ENCODE measurements at regions not wholly inside any gene's neighbourhood (a gene's known extent, or its start where the extent isn't known, plus 50 kb on each side); places are given as distances from the start of the nearest gene placed in this dataset.
A peak's percentile ranks its signal among the peaks of the same experiment; 100 is the strongest.

DNA sequence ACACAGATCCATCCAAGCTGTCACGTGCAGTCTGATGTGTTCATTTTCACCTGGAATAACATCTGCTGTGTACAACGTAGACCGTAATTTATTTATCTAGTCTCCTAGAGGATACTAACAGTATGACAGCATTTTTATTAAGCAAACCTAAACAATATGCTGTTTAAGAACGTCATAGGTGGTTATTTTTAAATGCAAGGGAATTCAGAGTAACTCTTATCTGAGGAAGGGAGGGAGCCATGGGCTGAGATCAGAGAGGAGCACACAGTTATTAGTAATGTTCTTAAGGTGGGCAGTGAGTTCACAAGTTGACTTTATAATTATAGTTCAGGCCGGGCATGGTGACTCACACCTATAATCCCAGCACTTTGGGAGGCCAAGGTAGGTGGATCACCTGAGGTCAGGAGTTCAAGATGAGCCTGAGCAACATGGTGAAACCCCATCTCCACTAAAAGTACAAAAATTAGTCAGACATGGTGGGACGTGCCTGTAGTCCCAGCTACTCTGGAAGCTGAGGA is 193.6 kb downstream of the UACA start:
- TF ChIP-seq, protein P1, sequence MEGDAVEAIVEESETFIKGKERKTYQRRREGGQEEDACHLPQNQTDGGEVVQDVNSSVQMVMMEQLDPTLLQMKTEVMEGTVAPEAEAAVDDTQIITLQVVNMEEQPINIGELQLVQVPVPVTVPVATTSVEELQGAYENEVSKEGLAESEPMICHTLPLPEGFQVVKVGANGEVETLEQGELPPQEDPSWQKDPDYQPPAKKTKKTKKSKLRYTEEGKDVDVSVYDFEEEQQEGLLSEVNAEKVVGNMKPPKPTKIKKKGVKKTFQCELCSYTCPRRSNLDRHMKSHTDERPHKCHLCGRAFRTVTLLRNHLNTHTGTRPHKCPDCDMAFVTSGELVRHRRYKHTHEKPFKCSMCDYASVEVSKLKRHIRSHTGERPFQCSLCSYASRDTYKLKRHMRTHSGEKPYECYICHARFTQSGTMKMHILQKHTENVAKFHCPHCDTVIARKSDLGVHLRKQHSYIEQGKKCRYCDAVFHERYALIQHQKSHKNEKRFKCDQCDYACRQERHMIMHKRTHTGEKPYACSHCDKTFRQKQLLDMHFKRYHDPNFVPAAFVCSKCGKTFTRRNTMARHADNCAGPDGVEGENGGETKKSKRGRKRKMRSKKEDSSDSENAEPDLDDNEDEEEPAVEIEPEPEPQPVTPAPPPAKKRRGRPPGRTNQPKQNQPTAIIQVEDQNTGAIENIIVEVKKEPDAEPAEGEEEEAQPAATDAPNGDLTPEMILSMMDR (IDR thresholded peaks at IDR 0.05; ENCODE audit: control insufficient read depth, insufficient read depth, low read depth, low read length, missing control alignments), result no peak
- no peak for DNase-seq (ENCODE audit: low read depth)
- H3K4me3 ChIP-seq (ENCODE audit: control insufficient read depth, low read depth, low read length), result no peak overlapping the region

DNA sequence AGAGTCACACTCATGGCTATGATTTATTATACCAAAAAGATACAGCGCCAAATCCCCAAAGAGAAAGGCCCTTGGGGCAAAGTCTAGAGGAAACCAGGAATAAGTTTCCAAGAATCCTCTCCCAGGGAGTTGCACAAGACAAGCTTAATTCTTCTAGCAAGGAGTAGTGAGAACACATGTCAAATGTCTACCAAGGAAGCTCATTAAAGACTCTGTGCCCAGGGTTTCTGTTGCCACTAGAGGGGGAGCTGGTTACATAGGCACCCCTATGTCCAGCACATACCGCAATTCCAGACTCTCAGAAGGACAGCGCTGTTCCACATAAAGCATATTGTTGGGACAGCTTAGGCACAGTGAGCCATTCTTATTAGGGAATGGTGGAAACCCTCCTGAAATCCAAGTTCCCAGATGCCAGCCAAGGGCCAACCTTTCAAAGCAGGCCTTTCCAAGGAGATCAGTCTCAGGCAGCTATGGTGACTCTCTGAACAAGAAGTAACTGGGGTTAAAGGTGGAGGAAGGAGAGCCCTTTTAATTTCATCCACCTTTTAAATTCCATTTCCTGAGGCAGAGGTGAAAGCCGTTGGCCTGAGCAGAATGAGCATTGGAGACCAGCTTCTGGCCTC is 194.2 kb downstream of the UACA start:
- H3K4me3 ChIP-seq (ENCODE audit: control insufficient read depth, low read depth, low read length), result no peak overlapping the region
- DNase-seq (ENCODE audit: low read depth), result peak; percentile 89
- TF ChIP-seq, protein P1 (IDR thresholded peaks at IDR 0.05; ENCODE audit: control insufficient read depth, insufficient read depth, low read depth, low read length, missing control alignments), result peak; percentile 82

DNA sequence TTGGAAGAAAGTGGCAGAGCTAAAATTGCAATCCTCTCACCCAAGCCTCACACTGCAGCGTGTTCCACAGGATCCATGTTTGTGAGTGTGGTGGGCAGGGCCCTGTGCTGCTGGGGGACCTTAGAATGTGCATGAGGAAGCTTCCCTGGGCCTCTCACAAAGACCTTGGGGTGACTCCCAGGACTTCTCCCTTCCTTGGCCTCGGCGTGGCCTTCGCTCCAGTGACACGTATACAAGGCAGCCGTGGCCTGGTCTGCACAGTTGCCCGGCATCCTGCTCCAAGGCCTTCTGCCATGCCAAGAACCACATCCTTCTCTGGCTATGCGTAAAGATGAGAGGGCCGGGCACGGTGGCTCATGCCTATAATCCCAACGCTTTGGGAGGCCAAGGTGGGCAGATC is 196.4 kb downstream of the UACA start:
- no peak for DNase-seq (ENCODE audit: low read depth)

DNA sequence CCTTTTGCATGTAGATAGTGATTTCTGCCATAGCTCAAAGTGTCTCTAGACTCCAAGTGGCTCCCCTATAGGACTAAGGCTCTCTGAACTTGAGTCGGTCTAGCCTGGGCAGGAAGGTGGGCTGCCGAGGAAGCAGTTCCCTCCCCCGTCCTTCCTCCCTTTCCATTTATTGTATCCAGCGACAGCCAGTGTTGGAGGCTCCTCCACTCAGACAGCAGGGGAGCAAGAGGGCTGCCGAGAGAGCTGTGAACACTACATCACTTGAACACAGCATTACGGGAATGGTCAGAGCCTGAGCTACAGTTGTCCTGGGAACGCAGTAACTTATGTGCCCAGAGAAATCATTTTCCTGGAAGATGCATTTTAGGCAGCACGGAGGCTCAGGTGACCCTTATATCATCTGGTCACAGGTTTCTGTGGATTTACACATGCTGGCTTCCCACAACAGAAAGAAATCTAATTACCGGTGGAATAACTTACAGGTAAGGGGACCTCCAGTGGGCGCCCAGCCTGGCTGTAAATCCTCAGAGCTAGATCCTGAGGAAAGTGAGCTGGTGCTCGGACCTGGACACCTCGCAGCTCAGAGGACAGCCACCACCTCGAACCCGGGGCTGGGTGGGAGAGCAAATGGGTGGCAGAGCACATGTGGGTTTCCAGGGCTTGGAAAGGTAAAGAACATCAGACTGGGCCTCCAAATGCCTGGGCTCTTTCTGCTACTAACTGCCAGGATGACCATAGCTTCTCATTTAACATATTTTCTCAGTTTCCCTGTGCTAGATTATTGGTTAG is 197.1 kb downstream of the UACA start:
- no peak overlapping the region for H3K4me3 ChIP-seq (ENCODE audit: control insufficient read depth, low read depth, low read length)
- TF ChIP-seq, protein P1 (IDR thresholded peaks at IDR 0.05; ENCODE audit: control insufficient read depth, insufficient read depth, low read depth, low read length, missing control alignments), result no peak
- no peak for DNase-seq (ENCODE audit: low read depth)

More for the DNA sequence above, 196.4 kb downstream of the UACA start:
- no peak overlapping the region for H3K4me3 ChIP-seq (ENCODE audit: control insufficient read depth, low read depth, low read length)
- TF ChIP-seq, protein P1 (IDR thresholded peaks at IDR 0.05; ENCODE audit: control insufficient read depth, insufficient read depth, low read depth, low read length, missing control alignments), result no peak

DNA sequence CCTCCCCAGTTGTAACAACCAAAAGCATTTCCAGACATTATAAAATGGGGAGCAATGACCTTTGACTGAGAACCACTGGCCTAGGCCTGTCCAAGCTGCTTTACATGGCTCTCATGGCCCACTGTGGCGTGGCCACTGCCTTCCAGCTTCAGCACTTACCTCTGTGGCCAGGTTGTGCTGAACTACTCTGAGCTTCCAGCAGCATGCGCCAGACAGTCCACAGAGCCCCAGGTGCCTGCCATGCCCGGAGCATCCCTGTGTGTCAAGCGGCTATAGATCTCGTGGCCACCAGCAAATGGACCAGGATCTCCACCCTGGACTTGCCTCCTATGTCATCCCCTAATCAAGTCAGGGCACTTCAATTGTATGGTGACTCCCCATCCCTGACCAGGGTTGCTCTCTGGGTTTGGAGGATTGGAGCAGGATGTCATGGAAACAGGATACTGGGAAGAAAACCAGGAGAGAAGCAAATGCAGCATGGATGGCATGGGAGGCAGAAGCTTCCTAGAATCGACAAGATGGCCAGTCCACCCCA is 199.7 kb downstream of the UACA start:
- TF ChIP-seq, protein P1 (IDR thresholded peaks at IDR 0.05; ENCODE audit: control insufficient read depth, insufficient read depth, low read depth, low read length, missing control alignments), result no peak

DNA sequence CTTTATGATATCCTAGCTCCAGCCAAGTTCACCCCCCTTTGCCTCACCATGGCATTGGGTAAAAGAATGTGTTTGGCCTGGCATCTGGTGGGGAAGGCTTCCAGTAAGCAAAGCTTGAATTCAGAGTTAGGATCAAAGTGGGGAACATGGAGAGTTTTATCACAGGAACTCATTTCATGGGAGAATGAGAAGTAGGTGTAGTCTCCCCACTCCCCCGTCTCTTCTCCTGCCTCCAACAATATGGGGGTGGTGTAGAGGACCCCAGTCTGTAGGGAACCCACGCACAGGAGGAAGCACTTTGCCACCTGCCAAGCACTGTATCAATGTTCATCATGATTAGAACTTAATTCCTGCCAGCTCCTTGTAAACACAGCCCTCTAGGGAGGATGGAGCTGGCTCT is 200.5 kb downstream of the UACA start:
- H3K4me3 ChIP-seq (ENCODE audit: control insufficient read depth, low read depth, low read length), result no peak overlapping the region
- TF ChIP-seq, protein P1 (IDR thresholded peaks at IDR 0.05; ENCODE audit: control insufficient read depth, insufficient read depth, low read depth, low read length, missing control alignments), result no peak
- no peak for DNase-seq (ENCODE audit: low read depth)

More for the DNA sequence above, 199.7 kb downstream of the UACA start:
- no peak for DNase-seq (ENCODE audit: low read depth)
- H3K4me3 ChIP-seq (ENCODE audit: control insufficient read depth, low read depth, low read length), result no peak overlapping the region

Data from AG09309 (cell line).